ENCODE measurements at regions not wholly inside any gene's neighbourhood (a gene's known extent, or its start where the extent isn't known, plus 50 kb on each side); places are given as distances from the start of the nearest gene placed in this dataset.

- no peak for DNase-seq
Measured at GRCh38 chr6:168384045-168385036, 56.6 kb upstream of the SMOC2 start.

- DNase-seq: no peak
Measured at GRCh38 chr6:168385037-168385759, 55.8 kb upstream of the SMOC2 start.

GRCh38 chr6:168385858-168386735 is 54.9 kb upstream of the SMOC2 start:
- DNase-seq: no peak

- DNase-seq: no peak
Measured at GRCh38 chr6:168386973-168387372, 54.0 kb upstream of the SMOC2 start.

DNA sequence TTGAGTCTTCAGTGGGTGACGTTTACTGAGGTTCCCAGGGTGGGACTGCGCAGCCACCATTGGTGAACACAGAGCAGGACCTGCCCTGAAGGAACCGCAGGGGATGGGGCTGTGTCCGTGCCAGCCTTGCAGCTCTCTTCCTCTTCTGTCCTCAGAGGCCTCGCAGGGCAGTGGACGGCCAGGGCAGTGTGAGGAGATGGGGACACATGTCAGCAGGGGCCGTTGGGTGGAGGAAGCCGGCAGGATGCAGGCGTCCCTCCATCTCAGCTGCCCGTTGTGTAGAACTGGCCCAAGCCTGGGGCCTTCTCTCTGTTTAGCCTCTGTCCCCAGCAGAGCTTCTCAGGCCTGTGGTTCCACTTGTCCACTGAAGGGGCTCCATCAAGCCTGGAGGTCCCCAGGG is 53.6 kb upstream of the SMOC2 start:
- no peak for DNase-seq

DNA sequence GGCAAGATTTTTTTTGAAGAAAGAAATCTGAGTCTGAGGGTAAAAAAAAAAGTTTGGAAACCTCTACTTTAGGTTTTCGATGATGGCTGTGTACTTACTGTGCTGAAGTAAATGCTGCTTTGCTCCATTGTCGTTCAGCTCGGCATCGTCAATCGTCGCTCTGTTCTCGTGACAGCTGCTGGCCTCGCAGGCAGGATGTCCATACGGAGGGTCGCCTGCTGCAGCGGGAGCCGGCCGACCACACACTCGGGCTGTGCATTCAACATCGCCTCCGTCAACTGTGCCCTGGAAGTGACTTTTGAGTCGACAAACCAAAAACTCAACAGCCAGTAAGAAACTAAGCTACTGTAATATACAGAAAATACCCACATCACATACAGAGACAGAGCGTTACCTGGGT is 53.1 kb upstream of the SMOC2 start:
- no peak for DNase-seq

GRCh38 chr6:168388641-168389633 is 52.0 kb upstream of the SMOC2 start:
- no peak for DNase-seq

- DNase-seq: no peak
Measured at GRCh38 chr6:168390749-168391420, 50.1 kb upstream of the SMOC2 start.

Data from activated CD4-positive, alpha-beta T cell treated with anti-CD3 and anti-CD28 coated beads for 48 hours (primary cell).